Adrenal gland (tissue), 5 donors: ENCODE measurements at regions not wholly inside any gene's neighbourhood (a gene's known extent, or its start where the extent isn't known, plus 50 kb on each side); places are given as distances from the start of the nearest gene placed in this dataset.

ENCODE experiments used
- POLR2A ChIP-seq, 2 donors: fragments of 450-650 bp; IDR thresholded peaks; one replicate each; pipeline ENCODE4 v1.6.1; 2017; ENCODE audit warnings: antibody characterized with exemption in 2 of 2, mild to moderate bottlenecking in 2 of 2, moderate library complexity in 1 of 2
- TF ChIP-seq, protein P1 (sequence below), 6 experiments: fragments of 450-650 bp in 4 of 6; fragments of 200-600 bp in 2 of 6; sonication (generic) in 1 of 6; IDR thresholded peaks; 1 replicate in 5 of 6; 2 replicates in 1 of 6; pipeline versions ENCODE4 v1.5.1 to v1.8.0; 2016 to 2021; ENCODE audit warnings: antibody characterized with exemption in 6 of 6, mild to moderate bottlenecking in 2 of 6, moderate library complexity in 1 of 6
- donor health status: DM: no; HTN: no; CAD: no.

DNA sequence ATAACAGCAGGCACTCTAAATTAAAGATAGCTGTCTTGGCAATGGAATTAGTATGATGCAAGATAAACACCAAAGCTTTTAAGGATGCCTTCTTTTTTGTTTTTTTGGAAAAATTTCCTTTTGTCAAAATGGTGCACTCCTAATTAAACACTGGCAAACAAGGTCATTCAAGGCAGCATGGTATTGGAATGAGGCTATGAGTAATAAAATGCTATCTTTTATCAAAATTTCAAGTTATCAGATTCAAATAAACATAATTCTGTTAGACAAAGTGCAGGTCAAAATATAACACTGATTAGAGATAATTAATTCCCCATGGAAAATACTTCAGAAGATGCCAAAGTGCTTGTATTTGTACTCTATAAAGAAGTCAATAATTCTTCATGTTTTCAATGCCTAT is 514.1 kb downstream of the TENT5A start:
- TF ChIP-seq, protein P1, sequence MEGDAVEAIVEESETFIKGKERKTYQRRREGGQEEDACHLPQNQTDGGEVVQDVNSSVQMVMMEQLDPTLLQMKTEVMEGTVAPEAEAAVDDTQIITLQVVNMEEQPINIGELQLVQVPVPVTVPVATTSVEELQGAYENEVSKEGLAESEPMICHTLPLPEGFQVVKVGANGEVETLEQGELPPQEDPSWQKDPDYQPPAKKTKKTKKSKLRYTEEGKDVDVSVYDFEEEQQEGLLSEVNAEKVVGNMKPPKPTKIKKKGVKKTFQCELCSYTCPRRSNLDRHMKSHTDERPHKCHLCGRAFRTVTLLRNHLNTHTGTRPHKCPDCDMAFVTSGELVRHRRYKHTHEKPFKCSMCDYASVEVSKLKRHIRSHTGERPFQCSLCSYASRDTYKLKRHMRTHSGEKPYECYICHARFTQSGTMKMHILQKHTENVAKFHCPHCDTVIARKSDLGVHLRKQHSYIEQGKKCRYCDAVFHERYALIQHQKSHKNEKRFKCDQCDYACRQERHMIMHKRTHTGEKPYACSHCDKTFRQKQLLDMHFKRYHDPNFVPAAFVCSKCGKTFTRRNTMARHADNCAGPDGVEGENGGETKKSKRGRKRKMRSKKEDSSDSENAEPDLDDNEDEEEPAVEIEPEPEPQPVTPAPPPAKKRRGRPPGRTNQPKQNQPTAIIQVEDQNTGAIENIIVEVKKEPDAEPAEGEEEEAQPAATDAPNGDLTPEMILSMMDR (IDR thresholded peaks at IDR 0.05), result no peak
- no peak for TF ChIP-seq POLR2A (IDR thresholded peaks at IDR 0.05)
